CD14-positive monocyte (primary cell): ENCODE measurements at regions not wholly inside any gene's neighbourhood (a gene's known extent, or its start where the extent isn't known, plus 50 kb on each side); places are given as distances from the start of the nearest gene placed in this dataset.

Experiments
- DNase-seq, 3 donors: peaks; one replicate each; pipeline ENCODE4 v3.0.0-alpha.2; 2011 to 2022
- H2AFZ ChIP-seq: 2 replicates; pipeline ENCODE4 v1.6.0; 2012; ENCODE audit warnings: mild to moderate bottlenecking, low read depth, low read length, inconsistent platforms; ENCODE audit not compliant: insufficient read depth, poor library complexity, severe bottlenecking
- H3K27ac ChIP-seq, 2 donors: 1 replicate in 1 of 2; 2 replicates in 1 of 2; pipeline ENCODE4 v1.5.1; 2012 to 2013; ENCODE audit warnings: low read length in 2 of 2, control low read depth in 1 of 2, inconsistent platforms in 1 of 2, low read depth in 1 of 2, mild to moderate bottlenecking in 1 of 2
- H3K27me3 ChIP-seq, 2 donors: one replicate each; pipeline versions ENCODE4 v1.6.0 to v1.6.1; 2011 to 2013; ENCODE audit warnings: low read length in 2 of 2; ENCODE audit not compliant: control insufficient read depth in 2 of 2, insufficient read depth in 2 of 2
- H3K36me3 ChIP-seq, 2 donors: replicated peaks in 1 of 2; 1 replicate in 1 of 2; 2 replicates in 1 of 2; pipeline versions ENCODE4 v1.5.1 to v1.6.1; 2012 to 2013; ENCODE audit warnings: low read length in 2 of 2, control low read depth in 1 of 2, inconsistent platforms in 1 of 2, mild to moderate bottlenecking in 1 of 2; ENCODE audit not compliant: insufficient read depth in 2 of 2, control insufficient read depth in 1 of 2
- H3K4me1 ChIP-seq, 2 donors: 1 replicate in 1 of 2; 2 replicates in 1 of 2; pipeline versions ENCODE4 v1.5.1 to v1.6.1; 2012 to 2013; ENCODE audit warnings: low read length in 2 of 2, control low read depth in 1 of 2, inconsistent platforms in 1 of 2, mild to moderate bottlenecking in 1 of 2, moderate library complexity in 1 of 2; ENCODE audit not compliant: insufficient read depth in 2 of 2, control insufficient read depth in 1 of 2
- H3K4me2 ChIP-seq: replicated peaks from 2 replicates; pipeline ENCODE3; 2012; ENCODE audit warnings: low read length, moderate library complexity, mild to moderate bottlenecking; ENCODE audit not compliant: poor library complexity, severe bottlenecking; ENCODE audit errors: extremely low read depth
- H3K4me3 ChIP-seq, 3 experiments: fragments of 200-600 bp in 1 of 3; sonication (generic) in 1 of 3; replicated peaks in 1 of 3; 1 replicate in 2 of 3; 2 replicates in 1 of 3; pipeline ENCODE4 v1.5.1; 2011 to 2013; ENCODE audit warnings: low read length in 3 of 3, mild to moderate bottlenecking in 3 of 3, control low read depth in 2 of 3, low read depth in 2 of 3, inconsistent platforms in 1 of 3, moderate library complexity in 1 of 3
- H3K79me2 ChIP-seq: 2 replicates; pipeline ENCODE4 v1.6.0; 2012; ENCODE audit warnings: mild to moderate bottlenecking, control low read depth, inconsistent platforms, low read length, moderate library complexity; ENCODE audit not compliant: insufficient read depth
- H3K9ac ChIP-seq: 2 replicates; pipeline ENCODE4 v1.6.0; 2017; ENCODE audit warnings: low read length, mild to moderate bottlenecking; ENCODE audit not compliant: insufficient read depth, poor library complexity, severe bottlenecking
- H3K9me3 ChIP-seq, 2 donors: replicated peaks in 1 of 2; 1 replicate in 1 of 2; 2 replicates in 1 of 2; pipeline versions ENCODE4 v1.5.1 to v1.6.1; 2012 to 2013; ENCODE audit warnings: low read length in 2 of 2, control low read depth in 1 of 2; ENCODE audit not compliant: control insufficient read depth in 1 of 2, insufficient read depth in 1 of 2
- H4K20me1 ChIP-seq: 2 replicates; pipeline ENCODE4 v1.6.0; 2012; ENCODE audit warnings: mild to moderate bottlenecking, low read length, control low read depth, moderate library complexity; ENCODE audit not compliant: insufficient read depth
- H3K27ac Mint-ChIP-seq, 7 donors: one replicate each; pipeline ENCODE4 v1.8.0; 2020; ENCODE audit warnings: mild to moderate bottlenecking in 7 of 7, mixed read lengths in 7 of 7, moderate library complexity in 6 of 7, inconsistent platforms in 2 of 7
- H3K27me3 Mint-ChIP-seq, 3 donors: one replicate each; pipeline ENCODE4 v1.8.0; 2021 to 2022; ENCODE audit warnings: low read depth in 3 of 3, mild to moderate bottlenecking in 3 of 3, mixed read lengths in 3 of 3, moderate library complexity in 3 of 3, inconsistent platforms in 1 of 3
- H3K36me3 Mint-ChIP-seq, 2 donors: one replicate each; pipeline ENCODE4 v1.8.0; 2020; ENCODE audit warnings: mixed read lengths in 2 of 2, inconsistent platforms in 1 of 2, mild to moderate bottlenecking in 1 of 2
- H3K4me1 Mint-ChIP-seq: one replicate; pipeline ENCODE4 v1.8.0; 2020; ENCODE audit warnings: mild to moderate bottlenecking, mixed read lengths
- H3K4me3 Mint-ChIP-seq, 2 donors: one replicate each; pipeline ENCODE4 v1.8.0; 2020; ENCODE audit warnings: mild to moderate bottlenecking in 2 of 2, mixed read lengths in 2 of 2, moderate library complexity in 1 of 2
- H3K9me3 Mint-ChIP-seq, 7 donors: one replicate each; pipeline ENCODE4 v1.8.0; 2020 to 2022; ENCODE audit warnings: mixed read lengths in 7 of 7, mild to moderate bottlenecking in 6 of 7, moderate library complexity in 6 of 7, inconsistent platforms in 2 of 7
- CTCF ChIP-seq: fragments of 200-600 bp; IDR thresholded peaks from one replicate; pipeline ENCODE4 v1.8.0; 2022; ENCODE audit warnings: antibody characterized with exemption, mild to moderate bottlenecking
- WGBS: methylation state at CpG from one replicate; pipeline ENCODE4 v1.1.5; 2013; ENCODE audit warnings: missing lambda C conversion rate; ENCODE audit not compliant: insufficient coverage; 5-methylcytosine and 5-hydroxymethylcytosine counted together
- intact Hi-C, 2 donors: fragments of 100-400 bp; cut with micrococcal nuclease; formaldehyde crosslinking; loops; one replicate each; pipeline versions ENCODE4 v1.15.0 to v1.15.1; 2023

- Histone ChIP-seq H3K27ac (no peak overlapping the region), H3K9me3 (no peaks in the 10 kb centered on the region), H3K9ac (no peak overlapping the region), H3K4me2 (no peak overlapping the region), H4K20me1 (no peaks in the 10 kb centered on the region), H2AFZ (no peak overlapping the region), H3K79me2 (no peaks in the 10 kb centered on the region), H3K27me3 (no peaks in the 10 kb centered on the region), H3K36me3 (no peaks in the 10 kb centered on the region), H3K4me3 (no peak overlapping the region), H3K4me1 (no peaks in the 10 kb centered on the region)
- Mint-ChIP-seq H3K9me3 (peaks cover 0 to 4% (median 0%) of the 10 kb centered on the region in 7 donors), H3K27ac (no peak overlapping the region), H3K4me3 (no peak overlapping the region), H3K4me1 (no peaks in the 10 kb centered on the region), H3K27me3 (peaks cover 1 to 13% (median 4%) of the 10 kb centered on the region in 3 donors), H3K36me3 (no peaks in the 10 kb centered on the region)
- intact Hi-C loops = no loop called here
- DNase-seq = no peak
- 77% methylated on average over 6 of the region's 18 CpGs for WGBS
- TF ChIP-seq CTCF = no peak
Observed at GRCh38 chrX:39877905-39878304, 219.9 kb downstream of the BCOR start.

GRCh38 chrX:39883666-39884065 is 214.1 kb downstream of the BCOR start:
- Histone ChIP-seq H3K9me3 (no peaks in the 10 kb centered on the region), H3K79me2 (no peaks in the 10 kb centered on the region), H3K27me3 (no peaks in the 10 kb centered on the region), H2AFZ (no peak overlapping the region), H3K9ac (no peak overlapping the region), H3K36me3 (no peaks in the 10 kb centered on the region), H3K4me2 (no peak overlapping the region), H3K27ac (no peak overlapping the region), H3K4me3 (no peak overlapping the region), H3K4me1 (no peaks in the 10 kb centered on the region), H4K20me1 (no peaks in the 10 kb centered on the region)
- DNase-seq = no peak
- Mint-ChIP-seq H3K36me3 (no peaks in the 10 kb centered on the region), H3K27me3 (peaks cover under 1 to 8% (median 1%) of the 10 kb centered on the region in 3 donors), H3K27ac (no peak overlapping the region), H3K4me1 (no peaks in the 10 kb centered on the region), H3K9me3 (peaks cover 0 to 6% (median 0%) of the 10 kb centered on the region in 7 donors), H3K4me3 (no peak overlapping the region)
- TF ChIP-seq CTCF = no peak
- no CpG with 5 or more reads among the region's 3 CpGs for WGBS
- intact Hi-C loops = no loop called here
